ENCODE measurements at regions not wholly inside any gene's neighbourhood (a gene's known extent, or its start where the extent isn't known, plus 50 kb on each side); places are given as distances from the start of the nearest gene placed in this dataset.

DNA sequence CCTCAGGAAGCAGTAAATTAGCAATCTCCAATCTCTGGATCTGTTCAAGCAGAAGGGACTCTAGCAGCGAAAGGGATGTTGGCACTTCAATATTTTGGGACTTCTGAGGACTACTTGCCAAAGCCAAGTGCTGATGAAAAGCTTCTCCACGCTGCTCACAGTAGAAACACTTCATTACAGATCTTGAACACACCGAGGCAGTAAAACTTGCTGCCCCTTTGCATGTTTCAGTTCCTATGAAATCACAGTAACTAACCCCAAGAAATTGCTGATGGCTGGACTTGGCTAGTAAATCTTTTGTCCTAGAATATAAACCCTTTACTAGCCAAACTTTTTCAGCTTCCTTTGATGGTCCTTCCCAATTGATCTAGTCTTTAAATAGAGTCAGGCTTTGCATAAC is 750.5 kb upstream of the GRM7 start:
- TF ChIP-seq, protein P1, sequence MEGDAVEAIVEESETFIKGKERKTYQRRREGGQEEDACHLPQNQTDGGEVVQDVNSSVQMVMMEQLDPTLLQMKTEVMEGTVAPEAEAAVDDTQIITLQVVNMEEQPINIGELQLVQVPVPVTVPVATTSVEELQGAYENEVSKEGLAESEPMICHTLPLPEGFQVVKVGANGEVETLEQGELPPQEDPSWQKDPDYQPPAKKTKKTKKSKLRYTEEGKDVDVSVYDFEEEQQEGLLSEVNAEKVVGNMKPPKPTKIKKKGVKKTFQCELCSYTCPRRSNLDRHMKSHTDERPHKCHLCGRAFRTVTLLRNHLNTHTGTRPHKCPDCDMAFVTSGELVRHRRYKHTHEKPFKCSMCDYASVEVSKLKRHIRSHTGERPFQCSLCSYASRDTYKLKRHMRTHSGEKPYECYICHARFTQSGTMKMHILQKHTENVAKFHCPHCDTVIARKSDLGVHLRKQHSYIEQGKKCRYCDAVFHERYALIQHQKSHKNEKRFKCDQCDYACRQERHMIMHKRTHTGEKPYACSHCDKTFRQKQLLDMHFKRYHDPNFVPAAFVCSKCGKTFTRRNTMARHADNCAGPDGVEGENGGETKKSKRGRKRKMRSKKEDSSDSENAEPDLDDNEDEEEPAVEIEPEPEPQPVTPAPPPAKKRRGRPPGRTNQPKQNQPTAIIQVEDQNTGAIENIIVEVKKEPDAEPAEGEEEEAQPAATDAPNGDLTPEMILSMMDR (IDR thresholded peaks at IDR 0.05): no peak
- no peak for DNase-seq (ENCODE audit: low spot score)
- no peak overlapping the region for H3K27ac ChIP-seq
- no peak overlapping the region for H3K4me3 ChIP-seq

DNA sequence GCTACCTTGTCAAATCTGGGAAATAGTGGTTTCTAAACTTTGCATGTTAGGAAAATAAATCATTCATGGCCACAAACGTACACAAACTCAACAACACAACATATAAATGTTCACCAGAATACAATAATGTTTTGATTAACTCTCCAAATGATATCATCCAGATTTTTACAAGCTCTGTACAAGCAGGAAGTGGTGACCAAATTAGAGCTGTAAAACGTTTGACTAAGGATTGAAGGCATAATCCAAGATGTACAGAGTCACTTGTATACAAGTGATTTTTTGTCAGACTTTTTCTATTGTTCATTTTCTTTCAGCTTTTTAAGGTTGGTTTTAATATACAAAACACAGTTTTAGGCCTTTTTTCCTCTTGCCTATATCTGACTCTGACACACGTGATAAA is 748.4 kb upstream of the GRM7 start:
- DNase-seq (ENCODE audit: low spot score): no peak
- TF ChIP-seq, protein P1 (IDR thresholded peaks at IDR 0.05): no peak
- H3K4me3 ChIP-seq: no peak overlapping the region
- no peak overlapping the region for H3K27ac ChIP-seq

DNA sequence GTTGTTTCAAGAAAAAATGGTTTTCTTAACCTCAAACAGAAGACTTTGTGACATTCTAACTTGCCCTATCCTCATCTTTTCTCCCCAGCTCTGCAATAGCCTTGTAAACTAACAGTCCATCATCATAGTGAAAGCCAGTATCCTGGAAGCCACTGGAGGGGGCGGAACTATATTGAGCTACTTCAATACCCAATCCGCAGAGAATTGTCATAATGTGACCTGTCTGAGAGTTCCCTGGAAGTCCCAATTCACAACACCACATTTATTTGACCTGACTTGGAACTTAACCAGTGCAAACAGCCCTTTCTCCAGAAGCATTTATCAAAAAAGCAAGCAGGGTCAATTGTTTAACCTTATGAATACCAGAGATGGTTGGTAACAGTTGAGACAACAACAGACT is 747.6 kb upstream of the GRM7 start:
- H3K27ac ChIP-seq: no peak overlapping the region
- no peak for DNase-seq (ENCODE audit: low spot score)
- no peak overlapping the region for H3K4me3 ChIP-seq
- TF ChIP-seq, protein P1 (IDR thresholded peaks at IDR 0.05): no peak

DNA sequence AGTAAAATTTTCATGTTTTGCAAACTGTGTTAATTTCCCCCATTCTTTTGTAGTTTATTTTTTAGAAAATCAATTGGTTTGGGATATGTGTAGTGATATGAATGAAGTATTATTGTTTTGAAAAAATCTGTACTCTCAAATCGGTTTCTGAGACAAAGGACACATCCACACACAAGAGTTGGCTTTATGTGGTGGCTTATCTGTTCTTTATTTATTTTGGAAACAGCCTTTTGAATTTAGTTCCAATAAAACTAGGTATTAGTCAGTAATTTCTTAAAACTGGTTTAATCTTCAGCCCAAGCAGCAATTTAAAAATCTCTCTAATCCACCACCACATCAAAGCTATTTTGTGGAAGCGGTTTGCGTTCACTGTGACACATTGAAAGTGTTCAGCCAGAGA is 741.5 kb upstream of the GRM7 start:
- no peak overlapping the region for H3K27ac ChIP-seq
- DNase-seq (ENCODE audit: low spot score): no peak
- TF ChIP-seq, protein P1 (IDR thresholded peaks at IDR 0.05): no peak
- H3K4me3 ChIP-seq: no peak overlapping the region

DNA sequence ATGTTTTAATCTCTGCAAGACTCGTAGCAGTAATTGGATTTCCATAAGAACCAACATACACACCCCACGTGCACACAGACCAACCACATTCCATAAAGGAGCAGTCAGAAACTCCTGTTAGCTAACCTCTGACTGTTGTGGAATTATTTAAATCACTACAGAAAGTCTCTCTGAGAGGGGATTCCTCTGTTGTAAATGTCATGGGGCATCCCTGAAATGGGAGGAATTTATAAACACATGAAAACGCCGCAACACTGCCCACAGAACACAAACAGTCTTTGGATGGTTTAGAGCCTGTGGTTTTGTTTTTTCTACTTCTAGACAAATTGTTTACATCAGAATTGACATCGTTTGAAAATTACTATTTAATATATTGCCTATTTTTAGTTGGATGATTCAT is 740.1 kb upstream of the GRM7 start:
- no peak overlapping the region for H3K27ac ChIP-seq
- no peak for DNase-seq (ENCODE audit: low spot score)
- H3K4me3 ChIP-seq: no peak overlapping the region
- TF ChIP-seq, protein P1 (IDR thresholded peaks at IDR 0.05): no peak

DNA sequence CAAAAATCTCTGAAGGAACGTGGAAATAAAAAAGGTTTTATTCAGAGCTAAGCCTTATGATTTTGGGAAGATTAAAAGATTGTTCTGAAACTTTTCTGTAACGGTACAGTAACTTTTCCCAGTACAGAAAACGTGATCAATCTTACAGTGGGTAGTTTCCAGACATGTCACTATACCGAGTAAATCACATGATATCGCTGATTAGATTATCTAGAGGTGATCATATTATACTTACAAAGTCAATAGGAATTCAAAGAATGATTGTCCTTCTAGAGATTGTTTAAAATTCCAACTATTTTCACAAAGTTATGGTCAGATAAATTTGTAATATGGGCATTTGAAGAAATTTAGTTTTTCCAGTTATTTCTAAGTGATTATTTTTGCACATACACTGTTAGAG is 736.0 kb upstream of the GRM7 start:
- TF ChIP-seq, protein P1 (IDR thresholded peaks at IDR 0.05): no peak
- no peak for DNase-seq (ENCODE audit: low spot score)
- Histone ChIP-seq H3K4me3 (no peak overlapping the region), H3K27ac (no peak overlapping the region)

DNA sequence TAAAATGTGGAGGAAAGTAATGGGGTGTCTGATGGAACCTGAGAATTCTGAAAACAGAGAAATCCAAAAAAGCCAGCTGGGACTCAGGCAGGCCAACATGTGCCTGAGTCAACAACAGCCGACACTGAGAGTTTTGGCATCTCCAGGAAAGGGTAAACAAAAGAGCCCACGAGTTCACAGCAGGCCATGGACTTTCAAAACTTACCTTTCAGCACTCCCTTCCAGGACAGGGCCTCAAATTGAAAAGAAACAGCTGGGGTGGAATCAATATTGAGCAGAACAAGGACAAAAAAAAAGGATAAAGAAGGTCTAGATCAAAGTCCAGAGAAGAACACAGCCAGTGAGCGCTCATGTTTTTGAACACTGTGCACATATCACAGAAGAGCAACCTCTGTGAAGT is 735.4 kb upstream of the GRM7 start:
- H3K27ac ChIP-seq: no peak overlapping the region
- TF ChIP-seq, protein P1 (IDR thresholded peaks at IDR 0.05): no peak
- DNase-seq (ENCODE audit: low spot score): no peak
- no peak overlapping the region for H3K4me3 ChIP-seq

Measured in coronary artery (tissue), 2 donors.